ENCODE measurements at regions not wholly inside any gene's neighbourhood (a gene's known extent, or its start where the extent isn't known, plus 50 kb on each side); places are given as distances from the start of the nearest gene placed in this dataset.

DNA sequence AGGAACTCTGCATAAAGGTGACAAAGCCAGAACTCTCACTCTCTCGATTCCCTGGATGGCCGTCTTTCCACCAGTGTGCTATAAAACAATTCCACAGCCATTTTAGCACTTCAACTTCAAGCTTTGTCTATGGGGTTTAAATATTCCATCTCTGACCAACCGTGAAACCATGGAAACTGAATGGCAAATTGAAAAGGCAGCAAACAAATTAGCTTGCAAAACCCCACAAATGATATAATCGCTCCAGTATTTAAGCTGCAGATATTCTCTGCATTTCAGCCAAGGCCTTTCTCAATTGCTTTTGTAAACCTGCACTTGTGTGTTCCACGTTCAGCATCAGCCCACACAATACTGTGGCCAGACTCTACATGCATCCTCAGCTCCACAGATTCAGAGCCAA, 131.7 kb upstream of the ISX start:
- no peak for FAIRE-seq
- CTCF ChIA-PET = no interaction called here

DNA sequence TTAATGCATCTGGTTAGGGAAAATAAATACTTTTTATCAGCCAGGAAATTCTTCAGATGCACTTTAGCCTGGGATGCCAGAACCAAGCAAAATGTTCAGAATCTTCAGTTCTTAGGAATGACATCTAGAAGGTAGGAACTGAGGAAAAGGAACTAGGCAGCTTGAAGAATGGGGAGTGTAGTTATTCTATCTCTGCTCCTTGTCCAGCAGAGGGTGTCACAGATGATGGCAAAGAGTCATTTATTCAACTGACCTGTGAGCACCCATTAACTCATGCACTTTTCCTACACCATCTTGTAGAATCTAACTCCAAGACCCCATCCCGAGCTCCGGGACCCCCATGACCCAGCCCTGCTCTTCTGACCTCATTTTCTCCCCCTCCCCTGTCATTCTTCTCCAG, 122.1 kb upstream of the ISX start:
- Histone ChIP-seq H3K4me1 (no peaks in the 10 kb centered on the region), H3K4me2 (no peak overlapping the region), H3K27ac (no peak overlapping the region), H3K4me3 (no peak overlapping the region), H3K9me3 (no peaks in the 10 kb centered on the region)
- DNase-seq (ENCODE audit: low read depth in 1 of 2, low spot score in 1 of 2) = peak in 1 of 2 experiments; percentile 4
- no peak for ATAC-seq
- 0% methylated on average over 2 of the region's 2 CpGs for WGBS (ENCODE audit: missing lambda C conversion rate)
- ChIA-PET CTCF (interaction anchor here (0.6 to 1.8 kb wide), 2 partner anchors 24 to 81 kb away, joined by 3 to 7 read pairs; no protein-coding TSS in a partner anchor), POLR2A (no interaction called here)
- TF ChIP-seq, protein P1, sequence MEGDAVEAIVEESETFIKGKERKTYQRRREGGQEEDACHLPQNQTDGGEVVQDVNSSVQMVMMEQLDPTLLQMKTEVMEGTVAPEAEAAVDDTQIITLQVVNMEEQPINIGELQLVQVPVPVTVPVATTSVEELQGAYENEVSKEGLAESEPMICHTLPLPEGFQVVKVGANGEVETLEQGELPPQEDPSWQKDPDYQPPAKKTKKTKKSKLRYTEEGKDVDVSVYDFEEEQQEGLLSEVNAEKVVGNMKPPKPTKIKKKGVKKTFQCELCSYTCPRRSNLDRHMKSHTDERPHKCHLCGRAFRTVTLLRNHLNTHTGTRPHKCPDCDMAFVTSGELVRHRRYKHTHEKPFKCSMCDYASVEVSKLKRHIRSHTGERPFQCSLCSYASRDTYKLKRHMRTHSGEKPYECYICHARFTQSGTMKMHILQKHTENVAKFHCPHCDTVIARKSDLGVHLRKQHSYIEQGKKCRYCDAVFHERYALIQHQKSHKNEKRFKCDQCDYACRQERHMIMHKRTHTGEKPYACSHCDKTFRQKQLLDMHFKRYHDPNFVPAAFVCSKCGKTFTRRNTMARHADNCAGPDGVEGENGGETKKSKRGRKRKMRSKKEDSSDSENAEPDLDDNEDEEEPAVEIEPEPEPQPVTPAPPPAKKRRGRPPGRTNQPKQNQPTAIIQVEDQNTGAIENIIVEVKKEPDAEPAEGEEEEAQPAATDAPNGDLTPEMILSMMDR (IDR thresholded peaks at IDR 0.05) = no peak
- 0 out of 5 replicates have a peak, but pooled peaks of 1 of the 2 experiments have one; percentile 5 for TF ChIP-seq RAD21 (conservative IDR thresholded peaks at IDR 0.05 in 1 of 2, IDR thresholded peaks at IDR 0.05 in 1 of 2)
- no peak for FAIRE-seq

More for the DNA sequence above, 131.7 kb upstream of the ISX start:
- Histone ChIP-seq H3K9me3 (no peaks in the 10 kb centered on the region), H3K4me3 (no peak overlapping the region), H3K27ac (no peak overlapping the region), H3K4me2 (no peak overlapping the region), H3K4me1 (no peaks in the 10 kb centered on the region)
- POLR2A ChIA-PET = no interaction called here
- TF ChIP-seq JUN (IDR thresholded peaks at IDR 0.05) = no peak
- no peak for TF ChIP-seq ZSCAN20 (CRISPR knock-in tag; IDR thresholded peaks at IDR 0.05)
- TF ChIP-seq HDAC2 (IDR thresholded peaks at IDR 0.05) = no peak
- TF ChIP-seq, protein P2, sequence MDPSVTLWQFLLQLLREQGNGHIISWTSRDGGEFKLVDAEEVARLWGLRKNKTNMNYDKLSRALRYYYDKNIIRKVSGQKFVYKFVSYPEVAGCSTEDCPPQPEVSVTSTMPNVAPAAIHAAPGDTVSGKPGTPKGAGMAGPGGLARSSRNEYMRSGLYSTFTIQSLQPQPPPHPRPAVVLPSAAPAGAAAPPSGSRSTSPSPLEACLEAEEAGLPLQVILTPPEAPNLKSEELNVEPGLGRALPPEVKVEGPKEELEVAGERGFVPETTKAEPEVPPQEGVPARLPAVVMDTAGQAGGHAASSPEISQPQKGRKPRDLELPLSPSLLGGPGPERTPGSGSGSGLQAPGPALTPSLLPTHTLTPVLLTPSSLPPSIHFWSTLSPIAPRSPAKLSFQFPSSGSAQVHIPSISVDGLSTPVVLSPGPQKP (IDR thresholded peaks at IDR 0.05; ENCODE audit: low read depth, low read length) = no peak
- TF ChIP-seq NFE2L2 (conservative IDR thresholded peaks at IDR 0.05; ENCODE audit: low read length) = no peak
- TF ChIP-seq, protein P3, sequence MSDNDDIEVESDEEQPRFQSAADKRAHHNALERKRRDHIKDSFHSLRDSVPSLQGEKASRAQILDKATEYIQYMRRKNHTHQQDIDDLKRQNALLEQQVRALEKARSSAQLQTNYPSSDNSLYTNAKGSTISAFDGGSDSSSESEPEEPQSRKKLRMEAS (IDR thresholded peaks at IDR 0.05) = no peak
- no peak for TF ChIP-seq KDM5A (IDR thresholded peaks at IDR 0.05)
- TF ChIP-seq, protein P1 (IDR thresholded peaks at IDR 0.05) = no peak
- TF ChIP-seq CHD2 (IDR thresholded peaks at IDR 0.05; ENCODE audit: low read length, partially characterized antibody) = no peak
- no peak for TF ChIP-seq TFCP2L1 (CRISPR knock-in tag; IDR thresholded peaks at IDR 0.05)
- no peak for ATAC-seq
- DNase-seq (ENCODE audit: low read depth in 1 of 2, low spot score in 1 of 2) = no peak
- 0% methylated on average over 5 of the region's 5 CpGs for WGBS (ENCODE audit: missing lambda C conversion rate)

DNA sequence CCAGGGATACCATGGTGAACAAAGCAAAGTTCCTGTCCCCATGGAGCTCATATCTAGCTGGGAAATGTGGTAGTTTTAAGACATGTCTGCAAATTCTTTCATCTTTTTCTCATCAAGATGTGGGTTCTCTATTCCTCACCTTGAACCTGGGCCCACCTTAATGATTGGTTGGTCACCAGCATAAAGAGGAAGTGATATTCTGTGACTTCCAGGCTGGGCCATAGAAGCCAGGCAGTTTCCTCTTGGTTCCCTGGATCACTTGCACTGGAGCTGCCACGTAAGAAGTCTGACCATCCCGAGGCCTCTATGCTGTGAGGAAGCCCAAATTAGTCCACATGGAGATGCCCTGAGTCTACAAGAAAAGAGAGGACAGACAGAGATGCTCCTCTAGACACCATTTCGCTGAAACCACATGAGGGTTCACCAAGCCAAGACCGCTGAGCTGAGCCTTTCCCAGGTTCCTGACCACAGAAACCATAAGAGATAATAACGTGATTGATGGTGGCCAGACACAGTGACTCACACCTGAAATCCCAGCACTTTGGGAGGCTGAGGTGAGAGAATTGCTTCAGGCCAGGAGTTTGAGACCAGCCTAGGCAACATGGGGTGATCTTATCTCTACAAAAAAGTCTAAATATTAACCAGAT, 119.5 kb upstream of the ISX start:
- TF ChIP-seq, protein P4, sequence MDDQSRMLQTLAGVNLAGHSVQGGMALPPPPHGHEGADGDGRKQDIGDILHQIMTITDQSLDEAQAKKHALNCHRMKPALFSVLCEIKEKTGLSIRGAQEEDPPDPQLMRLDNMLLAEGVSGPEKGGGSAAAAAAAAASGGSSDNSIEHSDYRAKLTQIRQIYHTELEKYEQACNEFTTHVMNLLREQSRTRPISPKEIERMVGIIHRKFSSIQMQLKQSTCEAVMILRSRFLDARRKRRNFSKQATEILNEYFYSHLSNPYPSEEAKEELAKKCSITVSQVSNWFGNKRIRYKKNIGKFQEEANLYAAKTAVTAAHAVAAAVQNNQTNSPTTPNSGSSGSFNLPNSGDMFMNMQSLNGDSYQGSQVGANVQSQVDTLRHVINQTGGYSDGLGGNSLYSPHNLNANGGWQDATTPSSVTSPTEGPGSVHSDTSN (IDR thresholded peaks at IDR 0.05) = no peak
- TF ChIP-seq ESRRA (IDR thresholded peaks at IDR 0.05; ENCODE audit: borderline replicate concordance, low read length) (no peak), ZFP36 (IDR thresholded peaks at IDR 0.05; ENCODE audit: borderline replicate concordance, partially characterized antibody) (no peak), EP300 (IDR thresholded peaks at IDR 0.05) (no peak)
- FAIRE-seq = no peak
- POLR2A ChIA-PET = no interaction called here
- 0% methylated on average over 2 of the region's 5 CpGs for WGBS (ENCODE audit: missing lambda C conversion rate)
- no peaks in the 10 kb centered on the region for H3K4me1 ChIP-seq
- CTCF ChIA-PET = no interaction called here
- no peak overlapping the region for H3K27ac ChIP-seq
- no peaks in the 10 kb centered on the region for H3K9me3 ChIP-seq
- H3K4me3 ChIP-seq = no peak overlapping the region
- H3K4me2 ChIP-seq = no peak overlapping the region
- no peak for DNase-seq (ENCODE audit: low read depth in 1 of 2, low spot score in 1 of 2)
- no peak for ATAC-seq
